HepG2 (cell line): ENCODE measurements at regions not wholly inside any gene's neighbourhood (a gene's known extent, or its start where the extent isn't known, plus 50 kb on each side); places are given as distances from the start of the nearest gene placed in this dataset.
"Not testable (repeated sequence)": the region's sequence is repeated elsewhere in the genome, so short reads cannot be mapped to it uniquely, and the experiment has no call there.

Source experiments
- ATF2 ChIP-seq: sonication (generic); formaldehyde crosslinking; IDR thresholded peaks from 2 replicates; pipeline ENCODE4 v1.4.0; 2020; ENCODE audit warnings: missing genetic modification reagents
- CTCF ChIP-seq: sonication (generic); formaldehyde crosslinking; IDR thresholded peaks from 2 replicates; pipeline ENCODE4 v1.5.0; 2020; ENCODE audit warnings: mild to moderate bottlenecking, missing genetic modification reagents, moderate library complexity
- EZH2 ChIP-seq: conservative IDR thresholded peaks from 2 replicates; pipeline ENCODE4 v1.6.1; 2012; ENCODE audit warnings: mild to moderate bottlenecking, low read depth, low read length, moderate library complexity
- FOSL1 ChIP-seq: sonication (generic); formaldehyde crosslinking; IDR thresholded peaks from 2 replicates; pipeline ENCODE4 v1.9.0; 2021; ENCODE audit warnings: missing genetic modification reagents, borderline replicate concordance
- FOXK1 ChIP-seq: sonication (generic); formaldehyde crosslinking; IDR thresholded peaks from 2 replicates; pipeline ENCODE4 v1.4.0; 2020; ENCODE audit warnings: low read depth, missing genetic modification reagents, borderline replicate concordance
- MEIS1 ChIP-seq: sonication (generic); formaldehyde crosslinking; IDR thresholded peaks from 2 replicates; pipeline ENCODE4 v1.9.0; 2021; ENCODE audit warnings: mild to moderate bottlenecking, missing genetic modification reagents, moderate library complexity, borderline replicate concordance
- MXI1 ChIP-seq: IDR thresholded peaks from 3 replicates; pipeline ENCODE4 v1.6.1; 2012; ENCODE audit warnings: low read depth, low read length, inconsistent platforms, borderline replicate concordance
- MYC ChIP-seq: sonication (generic); formaldehyde crosslinking; IDR thresholded peaks from 2 replicates; pipeline ENCODE4 v1.9.0; 2021; ENCODE audit warnings: missing genetic modification reagents, borderline replicate concordance
- POLR2A ChIP-seq, 2 experiments: IDR thresholded peaks; 2 replicates each; pipeline ENCODE4 v1.6.1; 2011; ENCODE audit warnings: low read depth in 2 of 2, low read length in 2 of 2, mild to moderate bottlenecking in 1 of 2, moderate library complexity in 1 of 2; ENCODE audit not compliant: insufficient read depth in 1 of 2
- POLR2AphosphoS5 ChIP-seq: IDR thresholded peaks from 2 replicates; pipeline ENCODE4 v1.6.1; 2012; ENCODE audit warnings: low read depth, low read length
- PRDM10 ChIP-seq: sonication (generic); formaldehyde crosslinking; IDR thresholded peaks from 2 replicates; pipeline ENCODE4 v1.4.0; 2020; ENCODE audit warnings: low read depth, missing genetic modification reagents
- RAD21 ChIP-seq: fragments of 450-650 bp; formaldehyde crosslinking; IDR thresholded peaks from 2 replicates; pipeline ENCODE4 v1.5.0; 2020; ENCODE audit warnings: mild to moderate bottlenecking

GRCh38 chr3:153281236-153281997, 119.4 kb downstream of the RAP2B start:
- TF ChIP-seq POLR2A (IDR thresholded peaks at IDR 0.05; ENCODE audit: insufficient read depth in 1 of 2, low read depth in 2 of 2, low read length in 2 of 2); FOSL1 (CRISPR knock-in tag); ATF2 (CRISPR knock-in tag); PRDM10 (CRISPR knock-in tag); EZH2; CTCF (CRISPR knock-in tag); POLR2AphosphoS5; MEIS1 (CRISPR knock-in tag); FOXK1 (CRISPR knock-in tag); MYC (CRISPR knock-in tag); MXI1; RAD21 (CRISPR knock-in tag): not testable (repeated sequence)
